ENCODE measurements at regions not wholly inside any gene's neighbourhood (a gene's known extent, or its start where the extent isn't known, plus 50 kb on each side); places are given as distances from the start of the nearest gene placed in this dataset.
"Not testable (repeated sequence)": the region's sequence is repeated elsewhere in the genome, so short reads cannot be mapped to it uniquely, and the experiment has no call there.

DNA sequence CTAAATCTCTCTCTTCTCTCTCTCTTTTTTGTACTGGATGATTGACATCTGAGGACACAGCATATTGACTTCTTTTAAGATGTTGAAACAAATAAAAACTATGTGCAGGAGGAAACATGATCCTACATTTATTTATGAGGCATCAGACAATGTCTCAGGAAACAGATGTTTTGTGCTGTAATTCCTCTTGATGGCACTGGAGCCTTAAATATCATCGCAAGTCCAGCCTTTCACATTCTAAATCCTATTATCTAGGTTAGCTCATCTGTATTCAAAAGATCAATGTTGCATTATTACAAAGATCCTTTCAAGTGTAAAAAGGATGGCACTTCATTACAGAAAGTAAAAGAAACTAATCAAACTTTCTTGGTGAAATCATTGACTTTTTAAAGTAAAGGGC is 63.9 kb downstream of the MAT2B start:
- no peak for DNase-seq

DNA sequence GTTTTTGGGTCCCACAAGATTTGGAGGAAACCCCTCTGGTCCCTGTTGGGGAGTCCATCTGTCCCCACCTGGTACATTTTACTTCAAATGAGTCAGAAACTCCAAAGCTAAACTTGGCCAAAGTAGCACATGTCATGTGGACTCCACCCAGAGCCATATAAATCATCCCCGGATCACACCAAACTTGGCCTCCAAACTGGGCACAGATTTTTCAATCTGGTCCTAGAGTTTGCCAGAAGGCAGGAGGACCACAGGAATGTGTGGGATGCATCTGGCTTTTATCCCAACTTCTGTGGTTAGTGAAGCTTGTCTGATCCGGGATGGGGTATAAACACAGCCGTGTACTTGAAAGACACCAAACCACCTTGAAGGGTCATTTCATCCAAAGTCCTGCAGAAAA is 66.3 kb downstream of the MAT2B start:
- no peak for DNase-seq

DNA sequence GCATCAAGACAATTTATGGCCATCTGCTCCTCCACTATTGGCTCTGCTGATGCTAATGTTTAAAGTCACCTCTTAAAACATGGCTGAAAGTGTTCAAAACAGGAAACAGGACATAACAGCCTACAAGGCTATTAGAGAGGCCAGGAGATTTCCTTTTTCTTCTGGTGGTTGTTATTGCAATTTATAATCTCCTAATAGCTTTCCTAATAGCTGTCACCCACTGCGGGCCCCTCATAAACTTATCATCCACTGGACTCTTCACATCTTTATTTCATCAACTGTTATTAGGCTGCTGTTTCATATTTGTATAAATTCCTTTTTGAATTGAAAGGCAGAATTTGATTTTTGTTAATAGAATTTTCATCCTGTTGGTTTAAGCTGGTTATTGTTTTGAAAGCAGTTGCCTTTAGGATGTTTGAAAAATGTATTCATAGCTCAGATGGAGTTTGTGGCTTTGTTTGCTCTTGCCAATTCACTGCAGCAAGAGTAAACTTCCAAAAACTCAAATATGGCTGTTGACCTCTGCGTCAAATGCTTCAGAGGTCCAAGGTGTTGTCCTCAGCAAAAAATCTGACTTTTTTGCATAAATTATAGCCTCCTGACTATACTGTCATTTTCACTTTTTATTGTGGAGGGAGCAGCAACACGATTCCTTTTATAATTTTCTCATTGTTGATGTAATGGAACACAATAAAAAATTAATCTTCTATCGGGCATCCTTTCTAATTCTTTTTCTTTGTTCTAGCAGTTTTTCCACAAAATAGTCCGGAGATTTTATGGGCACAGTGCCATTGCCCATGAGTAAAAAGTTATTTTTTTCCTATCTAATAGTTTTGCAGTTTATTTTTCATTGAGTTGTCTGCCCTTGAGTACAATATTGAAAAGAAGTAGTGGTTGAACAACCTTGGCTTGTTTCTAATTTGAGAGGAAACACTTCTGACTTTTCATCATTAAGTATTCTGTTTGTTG is 69.3 kb downstream of the MAT2B start:
- DNase-seq = no peak

DNA sequence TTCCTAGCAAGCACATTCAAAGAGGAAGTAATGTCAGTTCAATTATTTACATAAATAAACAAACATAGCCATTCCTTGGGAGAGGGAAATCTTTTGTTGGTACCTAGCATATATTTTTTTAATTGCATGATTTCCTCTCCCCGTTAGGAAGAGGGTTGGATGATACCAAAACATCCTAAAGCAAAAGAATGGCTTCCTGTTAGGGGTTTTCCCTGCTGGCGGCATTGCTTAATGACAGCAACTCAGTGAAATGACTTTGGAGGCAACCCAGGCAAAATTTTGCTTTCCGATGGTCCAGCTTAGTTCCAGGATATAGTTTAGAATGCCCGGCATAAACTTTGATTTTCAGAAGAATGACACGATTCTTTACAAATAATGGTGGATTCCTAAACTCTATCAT is 73.2 kb downstream of the MAT2B start:
- no peak for DNase-seq

DNA sequence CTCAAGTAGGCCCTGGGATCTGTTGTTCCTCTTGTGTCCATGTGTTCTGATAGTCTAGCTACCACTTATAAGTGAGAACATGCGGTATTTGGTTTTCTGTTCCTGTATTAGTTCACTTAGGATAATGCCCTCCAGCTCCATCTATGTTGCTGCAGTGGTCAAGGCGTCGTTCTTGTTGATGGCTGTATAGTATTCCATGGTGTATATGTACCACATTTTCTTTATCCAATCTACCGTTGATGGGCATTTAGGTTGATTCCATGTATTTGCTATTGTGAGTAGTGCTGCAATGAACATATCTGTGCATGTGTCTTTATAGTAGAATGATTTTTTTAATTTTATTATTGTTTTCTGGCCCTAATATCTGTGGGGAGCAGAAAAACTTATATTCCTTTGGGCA is 74.3 kb downstream of the MAT2B start:
- DNase-seq = no peak

DNA sequence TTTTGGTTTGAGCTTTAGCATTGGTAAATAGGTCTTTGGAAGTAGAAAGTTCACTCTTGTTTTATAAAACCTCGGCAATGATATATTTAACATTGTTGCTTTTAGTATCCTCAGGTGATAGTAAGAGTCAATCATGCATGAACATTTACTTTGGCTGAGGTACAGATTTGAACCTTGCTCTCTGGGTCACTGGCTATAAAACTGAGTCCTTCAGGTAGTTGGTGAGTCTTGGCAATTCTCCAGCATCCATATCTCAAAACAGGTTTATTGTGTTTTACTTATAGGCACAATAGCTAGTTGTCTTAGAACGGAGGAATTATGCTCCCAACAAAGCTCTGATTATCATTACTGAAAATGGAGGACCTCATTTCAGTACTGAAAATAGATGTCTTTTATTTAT is 75.1 kb downstream of the MAT2B start:
- DNase-seq = no peak

DNA sequence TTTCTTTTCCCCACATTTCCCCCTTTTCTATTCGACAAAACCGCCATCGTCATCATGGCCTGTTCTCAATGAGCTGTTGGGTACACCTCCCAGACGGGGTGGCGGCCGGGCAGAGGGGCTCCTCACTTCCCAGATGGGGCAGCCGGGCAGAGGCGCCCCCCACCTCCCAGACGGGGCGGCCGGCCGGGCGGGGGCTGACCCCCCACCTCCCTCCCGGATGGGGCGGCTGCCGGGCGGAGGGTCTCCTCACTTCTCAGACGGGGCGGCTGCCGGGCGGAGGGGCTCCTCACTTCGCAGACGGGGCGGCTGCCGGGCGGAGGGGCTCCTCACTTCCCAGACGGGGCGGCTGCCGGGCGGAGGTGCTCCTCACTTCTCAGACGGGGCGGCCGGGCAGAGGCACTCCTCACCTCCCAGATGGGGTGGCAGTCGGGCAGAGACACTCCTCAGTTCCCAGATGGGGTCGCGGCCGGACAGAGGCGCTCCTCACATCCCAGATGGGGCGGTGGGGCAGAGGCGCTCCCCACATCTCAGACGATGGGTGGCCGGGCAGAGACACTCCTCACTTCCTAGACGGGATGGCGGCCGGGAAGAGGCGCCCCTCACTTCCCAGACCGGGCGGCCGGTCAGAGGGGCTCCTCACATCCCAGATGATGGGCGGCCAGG is 78.2 kb downstream of the MAT2B start:
- not testable (repeated sequence) for DNase-seq

DNA sequence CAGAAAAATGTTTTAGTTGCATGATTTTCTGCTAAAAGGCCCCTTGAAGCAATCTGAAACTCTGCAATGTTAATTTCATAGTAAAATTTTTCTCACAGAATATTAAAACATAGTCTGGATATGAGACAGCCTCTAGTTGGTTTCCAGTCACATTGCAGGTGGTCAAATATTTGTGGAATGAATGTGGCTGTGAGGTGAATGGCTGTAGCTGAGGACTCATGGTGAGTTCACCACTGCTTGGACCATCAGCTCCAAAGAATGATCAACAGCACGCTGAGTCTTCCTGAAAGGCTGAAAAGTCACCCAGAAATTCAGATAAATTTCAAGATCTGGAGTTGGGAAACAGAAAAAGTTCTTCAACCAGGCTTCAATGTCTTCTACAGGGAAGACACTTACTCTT is 79.8 kb downstream of the MAT2B start:
- no peak for DNase-seq

DNA sequence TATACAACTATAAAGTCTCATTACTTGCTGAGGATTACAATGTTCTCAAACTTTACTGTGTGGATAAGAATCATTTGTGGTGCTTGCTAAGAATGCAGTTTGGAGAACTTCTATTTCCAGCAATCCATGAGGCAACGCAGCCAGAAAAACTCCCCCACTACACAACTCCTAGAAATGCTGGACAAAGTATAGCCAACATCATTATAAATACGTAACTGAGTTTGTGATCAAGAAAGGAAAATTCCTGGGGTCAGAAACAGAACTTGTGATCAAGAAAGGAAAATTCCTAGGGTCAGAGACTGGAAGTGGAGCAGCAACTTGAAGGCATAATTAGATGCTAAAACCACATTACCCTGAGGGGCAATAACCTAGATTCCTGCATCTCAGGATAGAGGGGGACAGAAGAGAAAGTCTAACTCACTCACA is 81.1 kb downstream of the MAT2B start:
- DNase-seq = no peak

DNA sequence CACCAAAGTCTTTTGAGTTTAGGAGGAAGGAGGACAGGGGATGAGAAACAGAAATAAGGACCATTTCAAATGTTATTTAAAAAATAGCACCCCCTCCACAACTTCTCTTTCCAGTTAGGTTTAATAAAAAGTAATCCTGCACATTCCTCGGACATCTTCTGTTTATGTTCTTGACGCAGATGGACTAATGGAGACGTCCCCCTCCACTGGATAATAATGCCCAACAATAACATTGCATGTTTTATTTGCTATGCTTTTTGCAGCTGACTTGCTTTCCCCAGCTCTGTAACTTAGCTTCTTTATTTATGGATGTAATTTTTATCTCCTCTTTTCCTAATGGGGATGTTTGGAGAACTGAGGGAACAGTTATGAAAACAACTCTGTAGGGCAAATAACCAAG is 89.5 kb downstream of the MAT2B start:
- DNase-seq = no peak

DNA sequence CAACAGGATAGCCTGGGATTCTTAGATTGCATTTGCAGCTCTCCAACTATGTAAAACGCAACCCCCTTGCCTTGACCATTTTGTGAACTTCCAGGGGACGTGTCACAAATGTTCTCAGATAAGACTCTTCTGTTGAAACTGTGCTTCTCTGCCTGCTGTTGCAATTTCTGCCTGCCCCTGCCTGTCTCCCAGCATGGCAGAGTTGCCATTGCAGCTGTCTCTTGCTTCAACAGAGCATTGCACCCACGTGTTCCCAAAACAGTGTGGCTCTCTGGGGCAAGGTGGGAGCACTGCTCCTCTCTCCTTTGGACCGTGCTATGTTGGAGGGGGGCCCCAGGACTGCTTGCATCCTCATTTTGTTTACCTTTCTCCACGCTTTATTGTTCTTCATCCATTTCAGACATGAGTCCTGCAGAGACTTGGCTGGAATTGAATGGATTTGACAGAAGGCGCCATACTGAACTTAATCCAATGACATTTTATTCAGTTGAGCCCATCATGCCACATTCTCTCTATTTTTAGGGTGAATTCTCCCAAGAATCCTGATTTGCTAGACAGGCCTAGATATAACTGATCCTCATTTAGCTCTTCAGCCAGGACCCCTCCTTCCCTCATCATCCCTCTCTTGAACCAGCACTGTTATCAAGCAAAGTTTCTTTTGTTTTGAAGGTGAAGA is 90.7 kb downstream of the MAT2B start:
- no peak for DNase-seq

DNA sequence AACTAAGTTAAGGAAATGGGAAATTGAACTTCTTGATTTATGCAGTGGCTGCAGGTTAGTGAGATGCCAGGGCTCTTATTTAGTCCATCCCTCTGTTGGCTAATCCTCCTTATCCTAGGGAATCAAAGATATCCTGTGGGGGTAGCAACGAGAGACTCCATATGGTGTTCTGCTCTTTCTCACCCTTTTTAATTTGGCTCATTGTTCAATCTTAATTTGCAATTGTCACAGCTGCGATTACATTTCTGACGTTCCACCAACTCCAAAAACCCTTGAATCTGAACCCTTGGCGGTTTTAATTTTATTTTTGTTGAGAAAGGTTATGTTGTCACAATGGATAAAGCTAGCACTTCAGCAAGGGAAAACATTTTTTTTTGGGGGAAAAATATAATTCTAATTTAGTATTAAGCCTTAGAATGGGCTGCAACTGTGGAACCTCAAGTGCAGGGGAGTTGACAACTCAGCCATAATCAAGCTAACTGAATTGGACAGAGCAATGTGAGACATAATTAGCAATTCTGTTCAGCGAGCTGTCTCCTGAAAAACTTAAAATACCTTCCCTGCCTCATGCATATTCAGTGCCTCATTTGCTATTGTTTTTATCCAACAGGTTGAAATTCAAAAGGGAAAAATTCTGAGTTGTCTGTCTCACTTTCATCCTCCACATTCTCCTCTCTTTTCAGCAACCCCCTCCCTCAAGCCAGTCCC is 91.3 kb downstream of the MAT2B start:
- DNase-seq = no peak

DNA sequence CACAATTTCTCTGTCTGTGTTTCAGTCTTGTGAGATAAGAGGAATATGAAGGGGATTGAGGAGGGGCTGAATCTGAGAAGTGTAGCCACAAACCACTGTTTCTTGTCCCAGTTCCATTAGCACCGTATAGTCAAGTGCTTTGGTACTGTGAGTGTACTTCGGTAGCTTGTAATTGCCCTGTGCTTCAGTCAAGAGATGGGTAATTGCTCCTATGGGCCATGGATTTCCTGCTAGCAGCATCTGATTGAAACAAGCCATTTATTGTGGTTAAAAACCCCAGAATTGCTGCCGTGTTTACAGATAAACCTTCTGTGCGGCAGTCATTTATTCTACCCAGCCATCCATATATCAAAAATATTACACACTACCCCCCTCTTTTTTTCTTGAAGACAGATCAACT is 98.6 kb downstream of the MAT2B start:
- DNase-seq = no peak

DNA sequence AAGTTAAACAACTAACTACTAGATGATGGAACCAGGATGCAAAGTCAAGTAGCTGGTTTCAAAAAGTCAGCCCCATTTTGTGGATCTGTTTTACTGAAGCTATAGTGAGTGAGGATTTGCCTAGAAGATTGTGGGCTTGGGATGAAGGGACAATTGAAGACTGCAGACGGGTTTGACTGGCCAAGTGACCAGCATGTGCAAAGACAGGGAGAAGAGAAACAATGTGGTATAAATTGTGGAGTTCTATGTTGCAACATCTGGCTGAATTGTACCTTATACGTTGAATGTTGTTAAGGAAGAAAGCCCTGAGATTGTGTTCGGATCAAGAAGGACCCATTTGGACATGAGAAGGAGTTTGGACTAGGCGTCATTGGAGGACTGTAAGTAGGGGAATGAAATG is 101.8 kb downstream of the MAT2B start:
- DNase-seq = no peak

DNA sequence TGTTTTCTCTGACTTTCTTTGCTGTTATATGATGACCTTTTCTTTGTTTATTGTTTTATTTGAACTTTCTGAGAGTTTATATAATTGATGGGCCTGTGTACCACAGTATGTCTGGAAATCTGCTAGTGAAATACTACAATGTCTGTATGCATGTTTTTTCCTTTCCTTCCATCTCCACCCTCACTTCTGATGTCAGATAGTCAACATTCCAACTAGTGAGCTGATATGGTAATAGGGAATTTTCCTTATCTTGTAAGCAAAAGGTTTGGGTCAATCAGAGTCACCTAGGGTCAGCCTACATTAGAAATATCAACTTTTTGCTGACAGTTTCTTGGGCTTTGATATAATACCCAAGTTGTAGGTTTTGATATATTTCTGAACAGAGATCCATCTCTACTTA is 103.2 kb downstream of the MAT2B start:
- no peak for DNase-seq

DNA sequence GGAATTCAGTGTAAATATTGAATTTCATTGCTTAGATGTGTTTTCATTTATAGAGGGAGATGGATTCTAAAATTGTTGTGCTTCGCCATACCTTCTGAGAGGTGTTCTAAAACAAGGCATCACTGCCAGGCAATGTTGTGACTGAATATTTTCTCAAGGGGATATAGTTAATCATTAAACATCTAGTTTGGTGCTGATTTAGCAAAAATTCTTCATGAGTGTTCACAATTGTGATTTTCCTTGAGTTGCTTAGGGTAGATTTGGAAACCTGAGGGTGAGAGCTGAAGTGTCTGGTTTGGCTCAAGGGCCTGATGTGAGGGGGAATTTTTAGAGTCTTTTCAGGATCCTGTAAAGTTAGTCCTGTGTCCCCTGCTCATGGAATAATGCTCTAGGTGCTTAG is 104.5 kb downstream of the MAT2B start:
- DNase-seq = no peak

DNA sequence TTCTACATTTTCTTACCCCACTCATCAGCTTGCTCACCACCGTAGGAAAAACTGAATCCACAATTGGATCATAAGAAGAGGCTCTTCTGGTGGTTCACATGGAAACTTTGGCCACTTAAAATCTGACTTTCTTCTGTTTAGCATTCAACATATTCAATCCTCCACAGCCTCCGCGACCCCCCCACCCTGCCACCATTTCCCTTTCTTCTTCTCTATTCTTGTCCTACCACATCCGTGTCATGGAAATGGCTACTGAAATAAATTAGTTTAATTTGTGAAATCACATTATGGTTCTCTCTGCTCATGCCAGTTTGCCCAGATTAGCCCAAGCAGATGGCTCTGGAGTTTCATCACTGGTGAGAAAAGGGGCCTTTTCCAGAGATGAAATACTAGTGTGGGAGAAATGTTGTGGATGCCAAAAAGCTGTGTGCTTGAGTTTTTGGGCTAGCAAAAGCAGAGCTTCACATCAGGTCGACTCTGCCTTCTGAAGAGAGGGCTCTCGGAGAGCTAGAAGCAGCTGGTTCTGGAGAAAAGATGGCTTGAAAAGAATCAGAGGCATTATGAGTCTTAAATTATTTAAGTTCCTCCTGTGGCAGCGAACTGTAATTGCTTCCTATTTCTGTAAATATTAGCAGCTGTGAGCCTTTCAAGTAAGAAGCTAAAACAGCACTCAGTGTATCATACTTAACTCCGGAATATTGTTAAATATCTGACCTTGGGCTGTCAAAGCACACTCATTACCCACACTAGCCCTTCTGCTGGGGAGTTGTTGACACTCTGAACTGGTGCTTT is 107.1 kb downstream of the MAT2B start:
- DNase-seq = no peak

DNA sequence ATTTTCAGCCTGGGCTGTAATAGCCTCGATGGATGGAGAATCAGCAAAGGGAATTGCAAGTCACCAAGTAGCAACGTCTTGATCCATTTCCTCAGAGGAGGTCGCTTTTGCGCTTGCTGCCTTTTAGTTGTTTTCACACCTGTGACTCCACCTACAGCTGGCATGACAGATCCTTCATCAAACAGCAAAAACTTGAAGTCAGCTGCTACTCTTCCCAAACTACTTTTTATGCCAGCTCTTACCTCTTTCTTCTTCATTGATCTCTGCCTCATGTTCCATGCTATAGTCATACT is 107.7 kb downstream of the MAT2B start:
- DNase-seq = no peak

DNA sequence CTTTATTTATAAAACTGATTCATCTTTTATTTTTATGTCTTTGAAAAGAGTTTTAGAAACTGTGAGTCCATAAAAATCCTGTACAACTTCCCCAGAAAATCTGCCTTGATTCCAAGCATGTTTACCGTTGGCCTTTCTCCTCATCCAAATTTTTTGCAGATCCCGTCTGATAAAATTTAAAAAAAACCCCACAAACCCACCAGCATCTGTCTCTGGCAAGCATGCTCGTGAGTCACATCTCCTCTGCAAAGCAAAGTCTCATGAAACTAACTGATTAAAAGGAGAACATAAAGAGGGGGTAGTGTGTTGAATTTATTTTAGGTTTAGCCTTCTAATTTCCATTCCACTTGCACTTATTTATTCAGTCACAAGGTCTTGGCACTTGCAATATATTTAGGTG is 109.4 kb downstream of the MAT2B start:
- no peak for DNase-seq

DNA sequence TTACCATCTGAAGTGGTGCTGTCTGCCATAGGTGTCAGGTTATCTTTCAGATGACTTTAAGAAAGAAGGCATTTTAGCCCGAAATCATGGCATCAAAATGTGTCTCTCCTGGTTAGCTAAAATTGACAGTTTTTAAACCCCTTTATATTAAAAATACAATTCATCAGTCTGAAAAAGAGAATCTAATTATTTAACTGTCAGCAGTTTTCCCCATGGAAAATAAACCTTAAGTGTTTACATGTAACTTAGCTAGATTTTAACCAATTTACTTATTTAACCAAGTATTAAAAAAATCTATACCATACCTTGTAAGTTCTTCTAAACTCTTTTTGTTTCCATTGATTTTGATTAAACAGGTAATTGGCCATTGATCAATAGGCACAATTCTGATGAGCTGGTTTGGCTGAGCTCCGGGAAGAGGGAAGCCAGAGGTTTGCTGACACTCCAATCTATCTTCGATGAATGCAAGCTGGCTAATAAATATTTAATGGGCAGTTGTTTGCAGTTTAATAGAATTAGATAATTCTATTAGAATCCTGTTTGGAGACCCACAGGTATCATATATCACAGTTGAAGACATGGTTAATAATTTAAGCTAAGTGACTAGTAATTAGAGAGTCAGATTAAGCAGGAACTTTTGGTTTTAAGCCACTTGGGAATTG is 114.0 kb downstream of the MAT2B start:
- no peak for DNase-seq

DNA sequence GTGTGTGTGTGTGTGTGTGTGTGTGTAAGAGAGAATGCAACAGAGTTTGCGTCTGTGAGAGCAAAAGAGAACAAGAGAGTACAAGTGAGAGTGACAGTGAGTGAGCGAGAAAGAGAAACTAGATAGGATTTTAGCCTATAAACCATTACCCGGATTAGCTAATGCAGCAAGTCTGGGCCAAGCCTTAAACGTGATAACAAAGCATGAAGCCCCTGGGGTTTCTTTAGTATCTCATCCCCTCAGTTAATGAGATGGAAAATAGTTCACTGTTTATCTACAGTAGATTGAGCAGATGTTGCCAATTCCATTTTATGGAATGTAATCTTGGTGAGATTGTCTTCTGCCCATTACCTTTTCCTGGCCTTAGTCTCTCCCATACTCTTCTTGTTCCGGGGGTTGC is 114.5 kb downstream of the MAT2B start:
- no peak for DNase-seq

DNA sequence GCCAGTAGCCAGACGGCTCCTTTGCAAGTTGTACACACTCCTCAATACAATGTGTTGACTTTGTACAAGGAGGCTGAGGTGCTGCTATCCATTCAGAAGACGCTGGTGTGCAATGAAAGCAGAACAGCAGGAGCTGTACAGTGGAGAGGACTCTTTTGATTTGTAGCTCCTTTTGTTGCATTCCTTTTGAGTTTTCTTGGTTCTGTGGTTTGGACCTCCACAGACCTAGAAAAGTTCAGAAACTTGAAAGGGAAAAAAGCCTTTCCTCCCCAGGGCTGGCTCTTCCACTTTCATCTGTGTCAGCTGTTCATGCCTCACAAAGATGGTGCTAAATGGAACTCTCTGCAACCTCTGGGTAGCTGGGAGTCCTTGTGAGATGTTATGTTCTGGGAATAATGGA is 117.4 kb downstream of the MAT2B start:
- no peak for DNase-seq
